GM12873 (cell line): ENCODE measurements at regions not wholly inside any gene's neighbourhood (a gene's known extent, or its start where the extent isn't known, plus 50 kb on each side); places are given as distances from the start of the nearest gene placed in this dataset.

Source experiments
- TF ChIP-seq, protein P1 (sequence below): IDR thresholded peaks from 2 replicates; pipeline ENCODE4 v1.5.1; 2012; ENCODE audit warnings: low read depth, mild to moderate bottlenecking, moderate library complexity, low read length, control low read depth; ENCODE audit not compliant: insufficient read depth; ENCODE audit errors: missing control alignments

DNA sequence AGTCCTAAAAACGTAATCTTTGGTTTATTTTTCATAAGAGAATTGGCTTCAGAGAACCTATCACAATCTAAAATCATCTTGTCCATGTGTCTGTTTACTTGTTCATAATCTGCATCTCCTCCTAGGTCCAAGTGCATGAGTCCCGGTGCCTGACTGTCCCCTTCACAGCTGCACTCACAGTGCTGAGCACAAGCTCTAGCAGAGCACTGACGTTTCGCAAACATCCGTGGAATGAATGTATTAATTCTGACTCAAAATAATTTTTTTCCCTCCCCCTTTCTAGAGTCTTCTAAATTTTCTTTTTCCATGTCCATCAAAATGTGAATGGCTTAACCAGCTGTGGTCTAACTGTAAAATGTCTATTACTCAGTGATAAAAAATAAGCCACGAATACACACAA lies 245.5 kb upstream of the TSHZ3 start:
- TF ChIP-seq, protein P1, sequence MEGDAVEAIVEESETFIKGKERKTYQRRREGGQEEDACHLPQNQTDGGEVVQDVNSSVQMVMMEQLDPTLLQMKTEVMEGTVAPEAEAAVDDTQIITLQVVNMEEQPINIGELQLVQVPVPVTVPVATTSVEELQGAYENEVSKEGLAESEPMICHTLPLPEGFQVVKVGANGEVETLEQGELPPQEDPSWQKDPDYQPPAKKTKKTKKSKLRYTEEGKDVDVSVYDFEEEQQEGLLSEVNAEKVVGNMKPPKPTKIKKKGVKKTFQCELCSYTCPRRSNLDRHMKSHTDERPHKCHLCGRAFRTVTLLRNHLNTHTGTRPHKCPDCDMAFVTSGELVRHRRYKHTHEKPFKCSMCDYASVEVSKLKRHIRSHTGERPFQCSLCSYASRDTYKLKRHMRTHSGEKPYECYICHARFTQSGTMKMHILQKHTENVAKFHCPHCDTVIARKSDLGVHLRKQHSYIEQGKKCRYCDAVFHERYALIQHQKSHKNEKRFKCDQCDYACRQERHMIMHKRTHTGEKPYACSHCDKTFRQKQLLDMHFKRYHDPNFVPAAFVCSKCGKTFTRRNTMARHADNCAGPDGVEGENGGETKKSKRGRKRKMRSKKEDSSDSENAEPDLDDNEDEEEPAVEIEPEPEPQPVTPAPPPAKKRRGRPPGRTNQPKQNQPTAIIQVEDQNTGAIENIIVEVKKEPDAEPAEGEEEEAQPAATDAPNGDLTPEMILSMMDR = no peak

DNA sequence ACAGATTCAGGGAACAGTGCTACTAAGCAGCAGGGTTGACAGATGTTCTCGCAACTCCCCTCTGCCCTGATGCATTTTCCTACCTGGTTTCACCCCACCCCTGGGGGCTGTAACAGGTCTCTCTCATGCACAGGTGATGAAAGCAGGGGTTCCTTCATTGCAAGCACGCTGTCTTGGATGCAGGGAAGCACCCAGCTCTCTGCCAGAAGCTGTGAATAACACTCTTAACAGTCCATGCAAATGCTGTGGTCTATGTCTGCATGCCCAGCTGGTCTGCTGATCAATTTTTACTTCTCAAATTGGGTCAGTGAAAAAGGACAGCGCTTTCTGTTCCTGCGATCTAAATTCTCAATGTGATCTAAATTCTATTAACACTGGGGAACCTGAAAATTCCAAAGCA lies 246.3 kb upstream of the TSHZ3 start:
- TF ChIP-seq, protein P1 = no peak

DNA sequence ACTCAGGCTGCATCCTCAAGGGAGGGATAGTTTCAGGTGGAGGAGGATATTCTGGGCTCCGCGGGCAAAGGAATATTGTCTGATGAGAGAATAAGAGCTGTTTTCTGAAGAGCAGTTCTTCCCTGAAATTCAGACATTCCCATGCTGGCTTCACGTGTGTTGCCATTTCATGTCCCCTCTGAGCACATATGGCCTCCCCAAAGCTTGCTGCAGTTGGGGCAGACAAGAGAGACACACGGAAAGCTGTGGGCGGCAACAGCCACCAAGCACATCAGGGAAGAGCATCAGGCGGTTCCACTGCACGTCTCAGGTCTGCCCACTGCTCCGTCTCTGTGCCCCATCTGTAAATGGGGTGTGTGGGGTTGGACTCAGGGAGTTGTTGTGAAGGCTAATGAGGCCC lies 247.5 kb upstream of the TSHZ3 start:
- TF ChIP-seq, protein P1 = no peak

DNA sequence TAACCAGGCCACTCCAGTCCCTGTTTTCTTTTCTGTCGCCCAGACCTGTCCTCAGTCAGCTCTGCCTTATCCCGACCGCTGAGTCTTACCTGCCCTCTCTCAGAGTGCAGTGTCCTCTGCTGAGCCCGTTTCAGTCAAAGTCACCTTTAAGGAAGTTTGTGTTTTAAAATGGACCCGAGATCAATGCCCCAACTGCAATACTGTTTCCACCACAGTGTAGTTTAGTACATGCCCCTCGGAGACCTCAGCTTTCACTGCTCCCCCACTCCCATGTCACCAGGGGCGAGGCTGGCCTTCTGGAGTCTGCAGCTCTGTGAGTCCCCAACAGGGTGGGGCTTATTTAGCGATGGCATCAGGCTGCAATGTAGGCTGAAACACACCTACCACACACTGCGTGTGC lies 248.4 kb upstream of the TSHZ3 start:
- TF ChIP-seq, protein P1 = no peak

- TF ChIP-seq, protein P1 = no peak
Measured at GRCh38 chr19:31598730-31599238, 249.5 kb upstream of the TSHZ3 start.

- TF ChIP-seq, protein P1 = no peak
Measured at GRCh38 chr19:31600731-31601295, 251.6 kb upstream of the TSHZ3 start.

GRCh38 chr19:31601855-31602254 lies 252.6 kb upstream of the TSHZ3 start:
- TF ChIP-seq, protein P1 = no peak
